Lung (tissue), 11 donors: ENCODE measurements at regions not wholly inside any gene's neighbourhood (a gene's known extent, or its start where the extent isn't known, plus 50 kb on each side); places are given as distances from the start of the nearest gene placed in this dataset.

ENCODE experiments used
- ATAC-seq: fragments of 200-7000 bp; cut with Tn5 transposase; one replicate; pipeline ENCODE4 v1.9.1; 2020; ENCODE audit warnings: moderate number of reproducible peaks; ENCODE audit not compliant: insufficient read depth, low FRiP score
- DNase-seq, 3 donors: peaks; one replicate each; pipeline ENCODE4 v3.0.0-alpha.2; 2013 to 2017
- H3K27ac ChIP-seq, 2 donors: one replicate each; pipeline ENCODE4 v1.5.1; 2013; ENCODE audit warnings: mild to moderate bottlenecking in 2 of 2, moderate library complexity in 2 of 2, control low read depth in 1 of 2, inconsistent platforms in 1 of 2, low read depth in 1 of 2, low read length in 1 of 2
- H3K27me3 ChIP-seq, 3 donors: one replicate each; pipeline ENCODE4 v1.5.1; 2013; ENCODE audit warnings: low read length in 2 of 3; ENCODE audit not compliant: control insufficient read depth in 3 of 3, insufficient read depth in 3 of 3
- H3K36me3 ChIP-seq, 4 donors: one replicate each; pipeline ENCODE4 v1.5.1; 2013; ENCODE audit warnings: low read length in 4 of 4, mild to moderate bottlenecking in 1 of 4, moderate library complexity in 1 of 4; ENCODE audit not compliant: control insufficient read depth in 4 of 4, insufficient read depth in 4 of 4
- H3K4me1 ChIP-seq, 5 donors: one replicate each; pipeline ENCODE4 v1.5.1; 2013; ENCODE audit warnings: low read length in 5 of 5, mild to moderate bottlenecking in 2 of 5, moderate library complexity in 1 of 5; ENCODE audit not compliant: control insufficient read depth in 5 of 5, insufficient read depth in 5 of 5
- H3K4me3 ChIP-seq: one replicate; pipeline ENCODE4 v1.5.1; 2013; ENCODE audit warnings: mild to moderate bottlenecking, control low read depth, moderate library complexity
- H3K9ac ChIP-seq, 2 donors: one replicate each; pipeline ENCODE4 v1.5.1; 2013; ENCODE audit warnings: low read length in 2 of 2, control low read depth in 1 of 2; ENCODE audit not compliant: insufficient read depth in 1 of 2
- H3K9me3 ChIP-seq, 4 donors: one replicate each; pipeline ENCODE4 v1.5.1; 2013; ENCODE audit warnings: low read length in 3 of 4, mild to moderate bottlenecking in 1 of 4, moderate library complexity in 1 of 4; ENCODE audit not compliant: control insufficient read depth in 4 of 4, insufficient read depth in 3 of 4
- WGBS, 2 donors: extraction: QIAGEN DNeasy Blood & Tissue Kit; methylation state at CpG; one replicate each; pipeline ENCODE4 v1.1.7; 2013; 5-methylcytosine and 5-hydroxymethylcytosine counted together
- TF ChIP-seq, protein P1 (sequence below): IDR thresholded peaks from 2 replicates; pipeline ENCODE4 v1.5.1; 2012; ENCODE audit warnings: mild to moderate bottlenecking; ENCODE audit errors: control extremely low read depth, extremely low read depth
- donor health status: control.
- donor health status: control.
- donor health status: Bipolar disorder and iron deficiency.
- donor health status: healthy.
- donor health status: DM: yes; HTN: yes; CAD: no.

DNA sequence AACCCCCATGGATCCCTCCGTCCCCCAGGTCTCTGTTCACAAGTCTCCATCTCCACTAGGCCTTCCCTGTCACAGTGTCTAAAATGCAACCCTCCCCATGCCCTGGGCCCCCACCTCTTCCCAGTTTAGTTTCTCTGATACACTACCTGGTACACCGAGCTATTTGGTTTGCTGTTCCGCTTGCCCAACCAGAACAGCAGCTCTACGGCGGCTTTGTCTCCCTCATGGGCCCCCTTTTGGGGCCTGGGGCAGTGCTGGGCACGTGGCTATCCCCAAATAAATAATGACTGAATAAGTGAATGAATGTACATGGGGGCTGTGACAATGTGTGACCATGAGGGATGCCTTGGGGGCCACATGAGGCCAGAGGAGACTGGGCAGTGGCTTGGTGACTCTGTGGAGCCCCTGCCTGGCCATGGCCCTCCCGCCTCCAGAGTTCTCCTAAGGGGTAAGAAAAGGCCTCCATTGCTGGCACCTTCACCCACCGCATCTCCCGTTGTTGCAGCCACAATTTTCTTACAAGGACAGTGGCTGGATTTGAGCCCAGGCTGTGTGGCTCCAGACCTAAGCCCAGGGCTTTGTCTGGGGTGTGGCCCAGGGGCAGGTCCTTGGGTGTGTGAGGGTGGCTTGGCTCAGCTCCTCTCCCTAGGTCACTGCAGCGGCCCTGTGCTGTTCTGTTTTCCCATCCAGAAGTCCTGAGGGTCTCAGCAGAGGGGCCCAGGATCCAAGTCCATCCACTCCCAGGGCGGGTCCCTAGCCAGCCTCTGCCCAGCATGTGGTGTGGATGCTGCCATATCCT, 408.5 kb upstream of the SULF2 start:
- Histone ChIP-seq H3K36me3 (no peaks in the 10 kb centered on the region), H3K4me3 (no peak overlapping the region), H3K27me3 (no peaks in the 10 kb centered on the region), H3K9me3 (no peaks in the 10 kb centered on the region), H3K27ac (no peak overlapping the region), H3K9ac (no peak overlapping the region), H3K4me1 (no peaks in the 10 kb centered on the region)
- WGBS, 2 donors = 85 to 89% methylated on average over 11 of the region's 11 CpGs
- DNase-seq (no peak), ATAC-seq (no peak)
- TF ChIP-seq, protein P1, sequence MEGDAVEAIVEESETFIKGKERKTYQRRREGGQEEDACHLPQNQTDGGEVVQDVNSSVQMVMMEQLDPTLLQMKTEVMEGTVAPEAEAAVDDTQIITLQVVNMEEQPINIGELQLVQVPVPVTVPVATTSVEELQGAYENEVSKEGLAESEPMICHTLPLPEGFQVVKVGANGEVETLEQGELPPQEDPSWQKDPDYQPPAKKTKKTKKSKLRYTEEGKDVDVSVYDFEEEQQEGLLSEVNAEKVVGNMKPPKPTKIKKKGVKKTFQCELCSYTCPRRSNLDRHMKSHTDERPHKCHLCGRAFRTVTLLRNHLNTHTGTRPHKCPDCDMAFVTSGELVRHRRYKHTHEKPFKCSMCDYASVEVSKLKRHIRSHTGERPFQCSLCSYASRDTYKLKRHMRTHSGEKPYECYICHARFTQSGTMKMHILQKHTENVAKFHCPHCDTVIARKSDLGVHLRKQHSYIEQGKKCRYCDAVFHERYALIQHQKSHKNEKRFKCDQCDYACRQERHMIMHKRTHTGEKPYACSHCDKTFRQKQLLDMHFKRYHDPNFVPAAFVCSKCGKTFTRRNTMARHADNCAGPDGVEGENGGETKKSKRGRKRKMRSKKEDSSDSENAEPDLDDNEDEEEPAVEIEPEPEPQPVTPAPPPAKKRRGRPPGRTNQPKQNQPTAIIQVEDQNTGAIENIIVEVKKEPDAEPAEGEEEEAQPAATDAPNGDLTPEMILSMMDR = no peak

DNA sequence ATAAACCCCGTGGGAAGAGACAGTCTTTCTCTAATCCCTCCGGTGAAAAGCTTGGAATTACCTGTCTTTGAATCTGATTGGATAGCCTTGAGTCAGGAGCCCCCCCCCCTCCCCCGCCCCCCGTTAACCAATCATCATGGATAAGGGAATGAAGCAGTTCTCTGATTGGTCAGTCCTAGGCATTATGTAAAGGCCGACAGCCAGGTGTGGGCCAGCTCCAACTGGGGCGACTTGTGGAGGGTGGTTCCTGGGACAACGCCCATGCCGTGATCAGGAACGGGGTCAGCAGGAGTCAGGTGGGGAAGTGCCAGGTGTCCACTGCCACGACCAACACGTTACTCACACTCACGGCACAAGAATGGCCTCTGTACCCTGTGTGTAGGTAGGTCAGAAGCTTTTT, 406.8 kb upstream of the SULF2 start:
- H3K27ac ChIP-seq = no peak overlapping the region

DNA sequence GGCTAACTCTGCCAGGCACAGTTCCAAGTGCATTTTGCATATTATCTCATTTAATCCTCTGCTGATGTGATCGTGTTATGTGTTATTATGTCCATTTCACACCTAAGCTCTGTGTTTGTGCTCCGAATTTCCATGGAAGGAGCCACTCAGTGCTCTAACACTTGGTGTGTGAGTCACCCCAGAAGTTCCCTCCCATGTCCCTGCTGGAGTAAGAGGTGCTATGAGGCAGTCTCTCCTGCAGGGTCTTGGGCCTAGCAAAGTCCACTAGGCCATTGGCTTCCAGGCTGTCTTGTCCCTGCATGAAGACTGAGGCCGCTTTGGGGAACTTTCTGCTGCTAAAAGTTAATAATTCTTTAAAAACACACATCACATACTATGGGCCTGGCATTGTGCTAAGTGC, 405.9 kb upstream of the SULF2 start:
- no peak overlapping the region for H3K4me3 ChIP-seq
- no peaks in the 10 kb centered on the region for H3K27me3 ChIP-seq
- H3K9me3 ChIP-seq = no peaks in the 10 kb centered on the region
- ATAC-seq (no peak), DNase-seq (no peak)
- no peak overlapping the region for H3K9ac ChIP-seq
- WGBS, 2 donors = 81 to 88% methylated on average over 3 of the region's 3 CpGs
- no peaks in the 10 kb centered on the region for H3K36me3 ChIP-seq
- H3K4me1 ChIP-seq = no peaks in the 10 kb centered on the region
- no peak overlapping the region for H3K27ac ChIP-seq
- TF ChIP-seq, protein P1 = no peak

More for the DNA sequence above, 406.8 kb upstream of the SULF2 start:
- H3K27me3 ChIP-seq = no peaks in the 10 kb centered on the region
- TF ChIP-seq, protein P1 = no peak
- H3K9me3 ChIP-seq = no peaks in the 10 kb centered on the region
- DNase-seq = no peak
- H3K36me3 ChIP-seq = no peaks in the 10 kb centered on the region
- ATAC-seq = no peak
- 91% methylated on average over 12 of the region's 12 CpGs for WGBS, 2 donors
- no peak overlapping the region for H3K4me3 ChIP-seq
- no peaks in the 10 kb centered on the region for H3K4me1 ChIP-seq
- H3K9ac ChIP-seq = no peak overlapping the region

DNA sequence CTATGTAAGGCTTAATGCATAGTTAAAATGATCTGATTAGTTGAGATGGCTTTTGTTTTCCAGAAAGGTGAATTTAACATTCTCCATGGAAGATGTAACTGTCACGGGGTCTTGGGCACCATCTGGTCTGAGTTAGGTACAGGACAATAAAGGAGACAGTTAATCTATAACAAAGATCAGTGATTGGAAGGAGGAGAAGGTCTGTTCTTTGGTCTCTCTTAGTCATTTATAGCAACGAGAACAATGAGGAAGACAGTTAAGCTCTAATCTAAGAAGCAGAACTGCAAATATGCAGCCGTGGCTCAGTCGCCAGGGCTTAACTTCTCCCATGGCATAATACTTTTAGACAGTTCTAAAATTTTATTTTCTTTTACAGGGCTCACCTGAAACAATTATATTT, 405.5 kb upstream of the SULF2 start:
- H3K9ac ChIP-seq = no peak overlapping the region
- no peaks in the 10 kb centered on the region for H3K27me3 ChIP-seq
- DNase-seq = no peak
- TF ChIP-seq, protein P1 = no peak
- no peaks in the 10 kb centered on the region for H3K4me1 ChIP-seq
- H3K27ac ChIP-seq = no peak overlapping the region
- no peak for ATAC-seq
- no peak overlapping the region for H3K4me3 ChIP-seq
- H3K9me3 ChIP-seq = no peaks in the 10 kb centered on the region
- H3K36me3 ChIP-seq = no peaks in the 10 kb centered on the region
- 65 to 76% methylated on average over 4 of the region's 4 CpGs for WGBS, 2 donors
